HG03575 (cell line): ENCODE measurements at regions not wholly inside any gene's neighbourhood (a gene's known extent, or its start where the extent isn't known, plus 50 kb on each side); places are given as distances from the start of the nearest gene placed in this dataset.

Source experiments
- ATAC-seq: cut with Tn5 transposase; IDR thresholded peaks from one replicate; pipeline ENCODE4 v1.9.1; 2021; ENCODE audit not compliant: unreplicated experiment, insufficient number of reproducible peaks, low FRiP score; ENCODE audit errors: extremely low read depth

- ATAC-seq: no peak
Observed at GRCh38 chr3:127369356-127369935, 81.6 kb upstream of the PRR20G start.

DNA sequence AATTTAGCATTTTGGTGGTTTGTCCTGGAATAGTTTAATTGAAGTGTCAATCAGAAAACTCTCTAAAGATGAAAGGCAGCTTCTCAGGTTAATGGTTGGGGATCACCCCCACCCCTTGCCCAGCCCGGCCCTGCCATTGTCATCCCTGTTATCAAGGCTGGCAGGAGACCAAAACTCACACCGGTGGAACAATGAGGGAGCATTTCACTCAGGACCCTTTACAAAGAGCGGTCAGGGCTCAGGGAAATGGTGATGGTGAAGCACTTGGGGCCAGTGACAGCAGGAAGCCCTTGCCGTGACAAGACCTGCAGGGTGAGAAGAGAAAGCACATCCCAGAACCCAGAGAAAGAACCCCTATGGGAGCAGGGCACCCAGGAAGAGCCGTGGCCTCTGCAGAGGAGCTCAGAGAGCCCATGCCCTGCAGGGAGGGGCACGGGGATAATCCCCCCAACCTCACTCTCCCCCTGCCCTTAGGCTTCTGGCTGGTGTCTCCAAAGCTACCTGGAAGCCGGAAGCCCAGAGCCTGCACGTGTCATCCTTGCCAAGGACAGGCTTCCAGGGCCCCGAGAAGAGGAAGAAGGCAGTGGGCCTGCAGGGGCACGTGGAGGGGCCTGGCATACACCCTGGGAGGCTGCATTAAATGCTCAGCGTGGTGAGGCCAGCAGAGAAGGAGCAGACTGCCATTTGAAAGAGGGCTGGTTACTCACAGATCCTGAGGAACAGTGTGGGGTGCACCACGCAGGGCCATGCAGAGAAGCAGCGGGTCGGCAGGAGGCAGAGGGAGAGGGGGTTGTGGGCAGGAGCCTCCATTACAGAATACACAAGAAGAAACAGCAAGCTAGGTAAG lies 80.6 kb upstream of the PRR20G start:
- ATAC-seq: no peak

DNA sequence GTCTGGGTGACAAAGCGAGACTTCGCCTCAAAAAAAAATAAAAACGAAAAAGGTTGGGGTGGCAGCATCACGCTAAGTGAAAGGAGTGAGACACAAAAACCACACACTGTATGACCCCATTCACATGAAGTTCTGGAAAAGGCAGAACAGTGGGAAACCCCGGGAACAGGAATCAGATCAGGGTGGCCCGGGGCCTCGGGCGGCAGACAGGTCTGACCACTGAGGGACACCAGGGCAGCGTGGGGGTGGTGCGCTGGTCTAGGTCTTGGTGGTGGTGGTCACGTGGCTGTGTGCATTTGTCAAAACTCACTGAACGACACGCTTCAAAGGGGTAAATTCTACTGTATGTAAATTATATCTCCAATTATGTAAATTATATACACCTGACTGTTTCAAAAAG lies 79.7 kb upstream of the PRR20G start:
- no peak for ATAC-seq

GRCh38 chr3:127366383-127366782 lies 78.5 kb upstream of the PRR20G start:
- ATAC-seq: no peak

- ATAC-seq: no peak
Observed at GRCh38 chr3:127365163-127365798, 77.4 kb upstream of the PRR20G start.

- no peak for ATAC-seq
Observed at GRCh38 chr3:127363891-127364290, 76.0 kb upstream of the PRR20G start.

DNA sequence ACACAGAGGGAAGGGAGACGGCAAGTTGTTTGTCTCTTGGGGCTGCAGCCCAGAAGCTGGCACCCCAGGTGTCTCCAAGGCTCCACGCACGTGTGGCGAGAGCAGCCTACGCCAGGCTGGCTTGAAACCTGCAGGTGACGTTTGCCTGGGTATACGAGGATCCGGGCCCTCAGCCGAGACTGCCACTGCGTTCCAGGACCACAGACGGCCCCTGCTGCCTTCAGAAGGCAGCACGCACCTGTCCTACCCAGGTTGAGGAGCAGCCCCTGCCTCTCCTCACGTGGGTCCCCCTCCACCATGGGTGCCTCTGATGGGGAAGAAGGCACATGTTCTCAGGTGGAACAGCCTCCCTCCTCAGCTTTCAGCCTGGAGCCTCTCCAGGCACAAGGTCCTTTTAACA lies 75.3 kb upstream of the PRR20G start:
- ATAC-seq: no peak

DNA sequence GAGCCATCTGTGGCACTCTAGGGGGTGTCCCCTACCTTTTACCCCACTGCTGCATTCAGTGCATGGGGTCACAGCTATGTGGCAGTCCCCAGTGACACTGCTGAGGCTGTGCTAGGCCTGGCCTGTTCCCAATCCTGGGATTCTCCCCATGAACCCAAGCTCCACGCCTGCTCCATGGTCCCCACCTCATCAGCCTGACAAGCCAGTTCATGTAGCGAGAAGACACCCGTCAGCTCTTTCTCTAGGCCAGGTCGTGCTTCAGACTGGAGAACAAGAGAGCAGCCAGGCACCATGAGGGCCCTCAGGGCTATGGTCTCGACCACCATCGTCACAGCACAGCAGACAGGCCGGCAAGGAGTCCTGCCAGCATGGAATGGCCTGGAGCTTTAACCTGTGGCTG lies 72.8 kb upstream of the PRR20G start:
- no peak for ATAC-seq

- ATAC-seq: no peak
Observed at GRCh38 chr3:127358641-127359040, 70.8 kb upstream of the PRR20G start.

DNA sequence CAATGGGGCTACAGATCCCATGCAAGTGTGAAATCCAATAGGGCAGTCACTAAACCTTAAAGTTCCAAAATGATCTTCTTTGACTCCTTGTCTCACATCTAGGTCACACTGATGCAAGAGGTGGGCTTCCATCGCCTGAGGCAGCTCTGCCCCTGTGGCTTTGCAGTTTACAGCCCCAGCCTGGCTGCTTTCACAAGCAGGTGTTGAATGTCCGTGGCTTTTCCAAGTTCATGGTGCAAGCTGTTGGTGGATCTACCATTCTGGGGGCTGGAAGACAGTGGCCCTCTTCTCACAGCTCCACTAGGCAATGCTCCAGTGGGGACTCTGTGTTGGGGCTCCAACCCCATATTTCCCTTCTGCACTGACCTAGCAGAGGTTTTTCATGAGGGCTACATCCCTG lies 68.5 kb upstream of the PRR20G start:
- no peak for ATAC-seq

GRCh38 chr3:127354761-127355160 lies 66.9 kb upstream of the PRR20G start:
- ATAC-seq: no peak

DNA sequence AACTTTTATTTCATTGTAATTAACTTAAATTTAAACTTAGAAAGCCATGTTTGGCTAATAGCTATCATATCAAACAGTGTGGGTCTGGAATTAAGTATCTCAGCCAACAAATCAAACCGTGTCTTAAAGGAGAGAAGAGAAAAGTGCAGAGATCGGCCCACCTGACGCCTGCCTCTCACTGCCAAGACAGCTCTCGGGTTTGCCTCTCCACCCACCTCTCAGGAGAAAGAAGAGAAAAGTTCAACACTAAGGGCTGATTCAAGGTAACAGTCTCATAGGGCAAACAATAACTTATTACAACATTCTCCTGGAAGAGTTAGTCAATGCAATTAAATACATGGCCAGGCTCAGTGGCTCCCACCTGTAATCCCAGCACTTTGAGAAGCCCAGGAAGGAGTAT lies 64.8 kb upstream of the PRR20G start:
- ATAC-seq: no peak

DNA sequence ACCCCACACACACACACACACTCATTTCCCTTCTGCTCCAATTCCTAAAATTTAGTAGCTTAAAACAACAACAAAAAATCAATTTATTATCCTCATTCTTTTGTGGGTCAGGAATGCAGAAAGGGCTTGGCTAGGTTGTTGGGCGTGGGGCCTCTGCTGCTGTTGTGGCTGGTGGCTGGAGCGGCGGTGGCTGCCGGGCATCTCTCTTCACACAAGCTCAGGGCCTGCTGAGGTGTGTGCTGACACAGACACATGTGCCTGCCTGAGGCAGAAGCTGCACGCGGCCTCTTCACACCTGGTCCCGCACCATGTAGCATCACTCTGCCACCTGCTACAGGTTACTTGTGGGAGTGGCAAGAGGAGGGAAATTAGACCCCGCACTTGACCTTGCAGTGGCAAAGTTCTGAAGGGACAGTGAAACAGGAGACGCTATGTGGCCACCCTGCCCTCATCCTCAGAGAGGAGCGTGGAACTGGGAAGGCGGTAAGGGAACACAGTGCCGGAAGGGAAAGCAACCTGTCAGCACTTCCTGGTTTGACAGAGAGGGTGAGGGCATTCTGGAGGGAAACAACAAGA lies 64.0 kb upstream of the PRR20G start:
- ATAC-seq: no peak

- no peak for ATAC-seq
Observed at GRCh38 chr3:127351321-127351720, 63.5 kb upstream of the PRR20G start.

- ATAC-seq: no peak
Observed at GRCh38 chr3:127350172-127351050, 62.6 kb upstream of the PRR20G start.

- ATAC-seq: no peak
Observed at GRCh38 chr3:127349501-127350171, 61.8 kb upstream of the PRR20G start.

- no peak for ATAC-seq
Observed at GRCh38 chr3:127342735-127343134, 54.9 kb upstream of the PRR20G start.
